ENCODE measurements at regions not wholly inside any gene's neighbourhood (a gene's known extent, or its start where the extent isn't known, plus 50 kb on each side); places are given as distances from the start of the nearest gene placed in this dataset.
"Not testable (repeated sequence)": the region's sequence is repeated elsewhere in the genome, so short reads cannot be mapped to it uniquely, and the experiment has no call there.

GRCh38 chr3:72618739-72619138 lies 229.5 kb downstream of the SHQ1 start:
- no peak for TF ChIP-seq CTCF (IDR thresholded peaks at IDR 0.05; ENCODE audit: low read depth, low read length)
- DNase-seq = no peak
- no peak overlapping the region for H3K4me3 ChIP-seq (ENCODE audit: low read depth, low read length)
- H3K27me3 ChIP-seq = no peaks in the 10 kb centered on the region
- H3K4me1 ChIP-seq = no peaks in the 10 kb centered on the region
- no peaks in the 10 kb centered on the region for H3K9me3 ChIP-seq
- H3K36me3 ChIP-seq = no peaks in the 10 kb centered on the region

- no peaks in the 10 kb centered on the region for H3K36me3 ChIP-seq
- no peak overlapping the region for H3K4me3 ChIP-seq (ENCODE audit: low read depth, low read length)
- no peaks in the 10 kb centered on the region for H3K4me1 ChIP-seq
- H3K9me3 ChIP-seq = no peaks in the 10 kb centered on the region
- no peak for DNase-seq
- no peaks in the 10 kb centered on the region for H3K27me3 ChIP-seq
- no peak for TF ChIP-seq CTCF (IDR thresholded peaks at IDR 0.05; ENCODE audit: low read depth, low read length)
These were observed 230.7 kb downstream of the SHQ1 start for GRCh38 chr3:72617424-72618024.

- DNase-seq = no peak
- H3K9me3 ChIP-seq = no peaks in the 10 kb centered on the region
- H3K4me1 ChIP-seq = no peaks in the 10 kb centered on the region
- no peaks in the 10 kb centered on the region for H3K27me3 ChIP-seq
- no peak for TF ChIP-seq CTCF (IDR thresholded peaks at IDR 0.05; ENCODE audit: low read depth, low read length)
- no peak overlapping the region for H3K4me3 ChIP-seq (ENCODE audit: low read depth, low read length)
- H3K36me3 ChIP-seq = no peaks in the 10 kb centered on the region
These were observed 232.5 kb downstream of the SHQ1 start for GRCh38 chr3:72615776-72616175.

- no peak overlapping the region for H3K4me3 ChIP-seq (ENCODE audit: low read depth, low read length)
- no peaks in the 10 kb centered on the region for H3K9me3 ChIP-seq
- TF ChIP-seq CTCF (IDR thresholded peaks at IDR 0.05; ENCODE audit: low read depth, low read length) = no peak
- H3K36me3 ChIP-seq = no peaks in the 10 kb centered on the region
- no peaks in the 10 kb centered on the region for H3K4me1 ChIP-seq
- no peaks in the 10 kb centered on the region for H3K27me3 ChIP-seq
- DNase-seq = no peak
These were observed 233.1 kb downstream of the SHQ1 start for GRCh38 chr3:72615182-72615581.

- Histone ChIP-seq H3K9me3 (no peaks in the 10 kb centered on the region), H3K4me1 (no peaks in the 10 kb centered on the region), H3K4me3 (ENCODE audit: low read depth, low read length) (no peak overlapping the region), H3K36me3 (no peaks in the 10 kb centered on the region), H3K27me3 (no peaks in the 10 kb centered on the region)
- DNase-seq = no peak
- no peak for TF ChIP-seq CTCF (IDR thresholded peaks at IDR 0.05; ENCODE audit: low read depth, low read length)
These were observed 233.7 kb downstream of the SHQ1 start for GRCh38 chr3:72614394-72615074.

GRCh38 chr3:72613871-72614270 lies 234.4 kb downstream of the SHQ1 start:
- H3K4me3 ChIP-seq (ENCODE audit: low read depth, low read length) = no peak overlapping the region
- no peaks in the 10 kb centered on the region; the same call in 1 of the 2 replicates for H3K9me3 ChIP-seq
- no peak for TF ChIP-seq CTCF (IDR thresholded peaks at IDR 0.05; ENCODE audit: low read depth, low read length)
- H3K27me3 ChIP-seq = no peaks in the 10 kb centered on the region
- H3K4me1 ChIP-seq = no peaks in the 10 kb centered on the region
- no peaks in the 10 kb centered on the region for H3K36me3 ChIP-seq
- no peak for DNase-seq

GRCh38 chr3:72609114-72609513 lies 239.1 kb downstream of the SHQ1 start:
- not testable (repeated sequence) for H3K27me3 ChIP-seq; DNase-seq; H3K9me3 ChIP-seq; H3K4me3 ChIP-seq (ENCODE audit: low read depth, low read length); H3K36me3 ChIP-seq
- peaks cover 12% of the 10 kb centered on the region for H3K4me1 ChIP-seq

Data from BE2C (cell line).